ENCODE measurements at regions not wholly inside any gene's neighbourhood (a gene's known extent, or its start where the extent isn't known, plus 50 kb on each side); places are given as distances from the start of the nearest gene placed in this dataset.

- Histone ChIP-seq H3K9me3 (ENCODE audit: control insufficient read depth in 1 of 2, insufficient read depth in 1 of 2, low read depth in 1 of 2, low read length in 2 of 2) (no peaks in the 10 kb centered on the region), H4K20me1 (ENCODE audit: insufficient read depth) (no peaks in the 10 kb centered on the region), H3K4me3 (replicated peaks in 1 of 2; ENCODE audit: low read depth in 1 of 2, low read length in 2 of 2) (no peak overlapping the region), H3K9ac (ENCODE audit: low read length) (no peak overlapping the region), H3K9me2 (ENCODE audit: insufficient read depth) (no peaks in the 10 kb centered on the region), H3K36me3 (ENCODE audit: control insufficient read depth in 1 of 2, insufficient read depth in 2 of 2, low read length in 2 of 2) (no peaks in the 10 kb centered on the region), H3K4me2 (ENCODE audit: low read length) (no peak overlapping the region), H3K27ac (ENCODE audit: low read depth, low read length) (no peak overlapping the region), H3K79me2 (ENCODE audit: insufficient read depth, low read length) (no peaks in the 10 kb centered on the region), H3K4me1 (ENCODE audit: control insufficient read depth in 1 of 2, insufficient read depth in 2 of 2, low read length in 2 of 2) (no peaks in the 10 kb centered on the region), H2AFZ (ENCODE audit: low read depth, low read length, poor library complexity, severe bottlenecking) (no peak overlapping the region), H3K27me3 (ENCODE audit: insufficient read depth, low read length) (no peaks in the 10 kb centered on the region)
- ChIA-PET RAD21 (ENCODE audit: low non-redundant PET in 1 of 2, low total read pairs in 2 of 2, uncharacterized antibody in 2 of 2, unreplicated experiment in 2 of 2) (no interaction called here), CTCF (no interaction called here), POLR2A (no interaction called here)
- TF ChIP-seq JUND (IDR thresholded peaks at IDR 0.05) = no peak
- TF ChIP-seq SRF (IDR thresholded peaks at IDR 0.05; ENCODE audit: low read depth) = no peak
- no TSS peak for BruUV-seq (replicated peaks)
- ATAC-seq (no peak), DNase-seq (ENCODE audit: low read depth, low spot score) (no peak)
- intact Hi-C loops (cut with micrococcal nuclease) = no loop called here
Measured at GRCh38 chr5:99773290-99773689, 761.9 kb upstream of the FAM174A start.

GRCh38 chr5:99771296-99771695 lies 763.9 kb upstream of the FAM174A start:
- no peak for DNase-seq (ENCODE audit: low read depth, low spot score)

More at GRCh38 chr5:99771296-99771695, 763.9 kb upstream of the FAM174A start:
- no peak overlapping the region for H3K27ac ChIP-seq (ENCODE audit: low read depth, low read length)
- H3K9ac ChIP-seq (ENCODE audit: low read length) = no peak overlapping the region
- no peaks in the 10 kb centered on the region for H3K36me3 ChIP-seq (ENCODE audit: control insufficient read depth in 1 of 2, insufficient read depth in 2 of 2, low read length in 2 of 2)
- H4K20me1 ChIP-seq (ENCODE audit: insufficient read depth) = no peaks in the 10 kb centered on the region
- TF ChIP-seq CBX3 (IDR thresholded peaks at IDR 0.05; ENCODE audit: low read depth) (no peak), CTCF (IDR thresholded peaks at IDR 0.05 in 2 of 3, conservative IDR thresholded peaks at IDR 0.05 in 1 of 3; ENCODE audit: borderline replicate concordance in 1 of 3, insufficient read depth in 1 of 3, low read depth in 2 of 3, low read length in 2 of 3) (no peak), ZNF274 (IDR thresholded peaks at IDR 0.05; ENCODE audit: low read depth, low read length) (no peak), ZBTB33 (IDR thresholded peaks at IDR 0.05; ENCODE audit: extremely low read depth, insufficient replicate concordance, low read length) (no peak), SIN3A (IDR thresholded peaks at IDR 0.05; ENCODE audit: low read depth) (no peak), EGR1 (IDR thresholded peaks at IDR 0.05; ENCODE audit: low read depth) (no peak), FOSL1 (IDR thresholded peaks at IDR 0.05; ENCODE audit: low read depth) (no peak), RAD21 (IDR thresholded peaks at IDR 0.05; ENCODE audit: low read depth) (no peak), POLR2A (IDR thresholded peaks at IDR 0.05; ENCODE audit: borderline replicate concordance, extremely low read depth, insufficient read depth, insufficient read length) (no peak), CEBPB (IDR thresholded peaks at IDR 0.05; ENCODE audit: low read depth) (no peak), ZFX (IDR thresholded peaks at IDR 0.05) (no peak), YY1 (IDR thresholded peaks at IDR 0.05; ENCODE audit: extremely low read depth, insufficient replicate concordance, low read depth, low read length) (no peak), SP1 (IDR thresholded peaks at IDR 0.05; ENCODE audit: low read depth) (no peak), ELF1 (IDR thresholded peaks at IDR 0.05; ENCODE audit: borderline replicate concordance, low read depth) (no peak), EZH2 (IDR thresholded peaks at IDR 0.05) (no peak), POLR2AphosphoS5 (IDR thresholded peaks at IDR 0.05; ENCODE audit: low read depth, low read length) (no peak)
- no peaks in the 10 kb centered on the region for H3K4me1 ChIP-seq (ENCODE audit: control insufficient read depth in 1 of 2, insufficient read depth in 2 of 2, low read length in 2 of 2)
- no peak overlapping the region for H2AFZ ChIP-seq (ENCODE audit: low read depth, low read length, poor library complexity, severe bottlenecking)
- BruUV-seq (replicated peaks) = no TSS peak
- H3K27me3 ChIP-seq (ENCODE audit: insufficient read depth, low read length) = no peaks in the 10 kb centered on the region
- H3K9me2 ChIP-seq (ENCODE audit: insufficient read depth) = no peaks in the 10 kb centered on the region
- intact Hi-C loops (cut with micrococcal nuclease) = no loop called here
- no peak overlapping the region for H3K4me3 ChIP-seq (replicated peaks in 1 of 2; ENCODE audit: low read depth in 1 of 2, low read length in 2 of 2)
- RAD21 ChIA-PET (ENCODE audit: low non-redundant PET in 1 of 2, low total read pairs in 2 of 2, uncharacterized antibody in 2 of 2, unreplicated experiment in 2 of 2) = no interaction called here
- no peak overlapping the region for H3K4me2 ChIP-seq (ENCODE audit: low read length)
- no peaks in the 10 kb centered on the region for H3K79me2 ChIP-seq (ENCODE audit: insufficient read depth, low read length)
- no peak for ATAC-seq
- CTCF ChIA-PET = no interaction called here
- POLR2A ChIA-PET = no interaction called here
- no peaks in the 10 kb centered on the region for H3K9me3 ChIP-seq (ENCODE audit: control insufficient read depth in 1 of 2, insufficient read depth in 1 of 2, low read depth in 1 of 2, low read length in 2 of 2)
